ENCODE measurements at regions not wholly inside any gene's neighbourhood (a gene's known extent, or its start where the extent isn't known, plus 50 kb on each side); places are given as distances from the start of the nearest gene placed in this dataset.

- TF ChIP-seq POLR2A (IDR thresholded peaks at IDR 0.05), result no peak
- TF ChIP-seq, protein P1, sequence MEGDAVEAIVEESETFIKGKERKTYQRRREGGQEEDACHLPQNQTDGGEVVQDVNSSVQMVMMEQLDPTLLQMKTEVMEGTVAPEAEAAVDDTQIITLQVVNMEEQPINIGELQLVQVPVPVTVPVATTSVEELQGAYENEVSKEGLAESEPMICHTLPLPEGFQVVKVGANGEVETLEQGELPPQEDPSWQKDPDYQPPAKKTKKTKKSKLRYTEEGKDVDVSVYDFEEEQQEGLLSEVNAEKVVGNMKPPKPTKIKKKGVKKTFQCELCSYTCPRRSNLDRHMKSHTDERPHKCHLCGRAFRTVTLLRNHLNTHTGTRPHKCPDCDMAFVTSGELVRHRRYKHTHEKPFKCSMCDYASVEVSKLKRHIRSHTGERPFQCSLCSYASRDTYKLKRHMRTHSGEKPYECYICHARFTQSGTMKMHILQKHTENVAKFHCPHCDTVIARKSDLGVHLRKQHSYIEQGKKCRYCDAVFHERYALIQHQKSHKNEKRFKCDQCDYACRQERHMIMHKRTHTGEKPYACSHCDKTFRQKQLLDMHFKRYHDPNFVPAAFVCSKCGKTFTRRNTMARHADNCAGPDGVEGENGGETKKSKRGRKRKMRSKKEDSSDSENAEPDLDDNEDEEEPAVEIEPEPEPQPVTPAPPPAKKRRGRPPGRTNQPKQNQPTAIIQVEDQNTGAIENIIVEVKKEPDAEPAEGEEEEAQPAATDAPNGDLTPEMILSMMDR (IDR thresholded peaks at IDR 0.05), result no peak
Observed at GRCh38 chr13:47139519-47139918, 242.7 kb upstream of the HTR2A start.
